GM21737 (cell line): ENCODE measurements at regions not wholly inside any gene's neighbourhood (a gene's known extent, or its start where the extent isn't known, plus 50 kb on each side); places are given as distances from the start of the nearest gene placed in this dataset.

ENCODE experiments used
- ATAC-seq: cut with Tn5 transposase; IDR thresholded peaks from one replicate; pipeline ENCODE4 v1.9.1; 2021; ENCODE audit warnings: mild to moderate bottlenecking, moderate library complexity; ENCODE audit not compliant: unreplicated experiment

GRCh38 chr2:160868891-160869290 is 291.3 kb upstream of the TANK start:
- ATAC-seq, result no peak

- no peak for ATAC-seq
Measured at GRCh38 chr2:160869411-160869810, 290.8 kb upstream of the TANK start.

DNA sequence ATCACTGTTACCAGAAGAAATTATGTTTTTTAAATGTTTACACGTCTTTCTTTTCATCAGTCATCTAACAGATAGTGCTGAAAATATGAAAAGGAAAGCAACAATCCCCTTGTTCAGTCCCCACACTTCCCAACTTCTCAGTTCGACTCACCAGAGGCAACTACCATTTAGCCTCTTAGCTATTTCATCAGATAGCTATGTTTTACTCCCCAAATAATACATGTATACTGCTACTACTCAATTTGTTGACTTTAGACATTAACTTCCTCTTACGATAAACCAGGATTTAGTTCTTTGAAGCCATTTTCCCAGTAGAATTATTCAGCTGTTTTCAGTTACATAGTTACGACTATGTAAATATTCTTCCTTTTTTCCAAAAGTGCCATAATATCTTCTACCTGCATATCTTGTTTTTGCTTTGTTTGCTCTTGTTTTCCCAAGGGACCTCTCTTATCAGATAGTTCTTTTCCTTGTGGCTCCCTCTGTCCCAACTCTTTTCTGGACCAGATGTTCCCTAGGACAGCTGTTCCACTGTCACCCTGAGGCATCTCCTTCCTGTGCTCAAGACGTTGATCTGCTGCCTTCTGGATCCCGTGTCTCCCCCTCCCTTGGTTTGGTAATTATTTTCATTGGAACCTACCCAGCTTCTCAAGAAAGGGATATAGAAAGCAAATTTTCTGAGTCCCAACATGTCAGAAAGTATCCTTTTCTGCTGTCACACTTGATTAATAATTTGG is 289.3 kb upstream of the TANK start:
- ATAC-seq, result no peak

DNA sequence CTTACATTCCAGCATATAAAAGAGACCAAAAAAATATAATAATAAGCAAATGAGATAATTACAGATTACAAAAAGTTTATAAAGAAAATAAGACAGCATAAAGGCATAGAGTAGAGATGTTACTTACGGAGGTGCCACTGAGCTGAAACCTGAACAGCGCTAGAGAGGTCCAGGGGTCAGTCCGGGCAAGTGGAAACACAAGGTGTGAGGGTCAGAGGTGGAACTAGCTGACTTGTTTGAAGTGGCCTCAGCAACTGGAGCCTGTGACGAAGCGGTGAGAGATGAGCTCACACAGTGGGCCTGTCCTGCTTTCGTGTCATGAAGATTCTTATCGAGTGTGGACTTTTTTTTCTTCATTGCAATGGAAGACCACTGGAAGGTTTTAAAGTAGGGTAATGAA is 288.3 kb upstream of the TANK start:
- no peak for ATAC-seq

GRCh38 chr2:160876029-160876428 is 284.2 kb upstream of the TANK start:
- ATAC-seq, result no peak

DNA sequence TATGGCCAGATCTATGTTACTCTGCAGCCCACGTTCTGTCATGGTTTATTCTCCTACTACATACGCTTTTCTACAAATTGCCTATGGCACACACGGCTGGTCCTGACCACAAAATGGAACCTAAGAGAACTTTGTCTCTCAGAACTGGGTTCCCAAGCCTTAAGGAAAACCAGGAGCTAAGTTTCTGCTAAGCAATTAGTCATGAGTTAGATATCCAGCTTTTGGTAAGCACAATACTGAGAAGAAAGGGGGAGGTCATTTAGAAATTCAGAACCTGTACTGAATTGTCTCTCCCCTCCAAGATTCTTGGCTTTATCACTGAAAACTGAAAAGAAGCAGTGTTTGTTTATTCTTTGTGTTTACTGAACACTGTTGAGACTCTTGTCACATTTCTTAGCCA is 283.5 kb upstream of the TANK start:
- no peak for ATAC-seq

DNA sequence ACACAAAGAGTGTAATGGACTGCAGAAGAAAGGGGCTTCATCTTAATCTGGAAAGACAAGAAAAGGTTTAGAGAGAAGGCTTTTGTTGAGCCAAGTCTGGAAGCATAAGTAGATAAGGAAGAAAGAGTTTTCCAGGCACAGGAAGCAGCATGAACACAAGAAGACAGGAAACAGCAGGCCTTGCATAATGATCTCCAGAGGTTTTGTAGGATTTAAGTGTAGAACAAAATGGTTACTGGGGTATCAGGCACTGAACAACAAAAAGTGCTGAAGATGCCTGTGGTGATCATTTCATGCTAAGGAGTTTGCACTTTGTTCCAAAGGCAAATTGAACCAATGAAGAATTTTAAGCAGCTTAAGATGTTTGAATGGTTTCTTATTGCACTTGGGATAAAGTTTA is 281.6 kb upstream of the TANK start:
- ATAC-seq, result no peak

GRCh38 chr2:160882906-160883305 is 277.3 kb upstream of the TANK start:
- no peak for ATAC-seq

GRCh38 chr2:160884056-160884455 is 276.2 kb upstream of the TANK start:
- ATAC-seq, result no peak

DNA sequence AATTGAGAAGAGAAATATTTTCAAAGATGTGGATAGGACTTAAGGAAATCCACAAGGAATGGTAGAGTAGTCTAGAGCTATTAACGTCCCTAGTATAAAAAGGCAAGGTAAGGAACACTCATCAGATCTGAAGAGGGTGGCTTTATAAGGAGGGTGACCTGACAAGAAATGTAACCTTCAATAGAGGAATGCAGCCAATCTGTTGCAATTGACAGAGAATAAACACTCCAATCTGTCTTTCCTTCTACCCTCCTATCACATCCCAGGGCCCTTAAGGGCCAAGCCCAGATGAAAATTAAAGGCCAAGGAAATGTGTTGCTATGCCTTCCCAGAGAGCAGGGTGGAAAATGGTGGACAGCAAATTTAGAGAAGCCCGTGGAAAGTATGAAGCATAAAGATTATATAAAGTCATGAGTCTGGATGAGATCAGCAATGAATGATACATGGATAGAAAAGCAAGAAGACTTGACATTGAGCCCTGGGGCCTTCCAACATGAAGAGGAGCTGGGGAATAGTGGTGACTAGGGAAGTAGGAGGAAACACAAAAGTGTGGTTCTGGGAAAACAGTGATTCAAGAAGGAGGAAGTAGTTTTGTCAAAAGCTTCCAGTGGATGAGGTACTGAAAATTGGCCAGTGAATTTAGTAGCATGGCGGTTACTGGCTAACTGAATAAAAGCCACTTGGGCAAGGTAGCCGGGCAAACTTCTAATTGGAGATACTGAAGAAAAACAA is 270.6 kb upstream of the TANK start:
- no peak for ATAC-seq

GRCh38 chr2:160890667-160891352 is 269.4 kb upstream of the TANK start:
- no peak for ATAC-seq

GRCh38 chr2:160891353-160891740 is 268.9 kb upstream of the TANK start:
- ATAC-seq, result no peak

- ATAC-seq, result no peak
Measured at GRCh38 chr2:160892204-160892603, 268.0 kb upstream of the TANK start.

DNA sequence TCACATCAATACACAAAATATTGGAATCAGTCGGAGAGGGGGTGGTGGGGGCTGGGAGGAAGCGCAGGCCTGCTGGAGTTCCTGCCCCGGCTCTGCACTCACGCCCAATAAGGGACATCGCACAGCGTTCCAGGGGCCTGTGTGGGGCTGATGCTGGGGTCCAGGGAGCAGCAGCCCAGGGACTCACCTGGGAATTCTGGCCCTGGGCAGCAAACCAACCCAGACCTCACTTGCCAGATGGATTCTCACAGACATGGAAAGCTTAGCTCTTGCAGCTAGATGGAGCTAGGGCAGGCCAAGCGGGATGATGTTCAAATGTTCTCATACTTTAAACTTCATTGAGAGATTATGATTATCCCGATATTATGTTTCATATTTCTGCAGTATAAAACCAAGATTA is 266.6 kb upstream of the TANK start:
- no peak for ATAC-seq

- ATAC-seq, result no peak
Measured at GRCh38 chr2:160898581-160899307, 261.5 kb upstream of the TANK start.

DNA sequence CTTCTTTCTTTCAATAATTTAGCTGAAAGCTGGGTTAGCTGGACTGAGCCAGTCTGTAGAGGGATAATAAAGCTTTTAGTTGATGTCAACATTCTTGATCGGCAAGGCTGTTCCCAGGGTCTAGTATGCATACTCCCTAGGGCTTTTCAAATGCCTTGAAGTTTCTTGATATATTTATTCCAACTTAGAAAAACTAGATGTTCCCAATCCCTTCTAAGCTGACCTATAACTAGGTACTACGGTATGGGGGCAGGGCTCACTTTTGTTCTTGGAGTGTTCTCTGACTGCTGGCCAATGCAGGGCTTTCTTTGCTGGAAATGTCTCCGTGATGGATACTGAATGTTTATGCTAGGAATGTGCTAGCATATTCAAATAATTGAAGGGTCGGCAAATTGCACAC is 258.6 kb upstream of the TANK start:
- no peak for ATAC-seq

DNA sequence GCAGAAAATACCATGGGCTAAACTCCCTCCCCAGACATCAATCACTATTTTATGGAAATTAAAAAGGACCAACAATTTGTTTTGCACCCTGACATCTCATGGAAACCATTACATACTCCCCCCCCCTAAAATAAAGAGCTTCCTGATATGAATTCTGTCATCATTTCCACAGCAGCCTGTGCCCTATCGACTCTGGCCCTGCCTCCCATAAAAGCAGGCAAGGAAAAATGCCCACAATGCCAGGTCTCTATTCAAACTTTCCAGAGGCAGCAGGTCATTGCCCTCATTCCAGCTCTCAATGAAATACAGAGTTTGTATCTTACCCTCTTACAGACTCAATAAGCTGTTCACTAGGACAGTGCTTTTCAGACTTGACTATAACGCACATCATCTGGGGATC is 254.4 kb upstream of the TANK start:
- ATAC-seq, result no peak

DNA sequence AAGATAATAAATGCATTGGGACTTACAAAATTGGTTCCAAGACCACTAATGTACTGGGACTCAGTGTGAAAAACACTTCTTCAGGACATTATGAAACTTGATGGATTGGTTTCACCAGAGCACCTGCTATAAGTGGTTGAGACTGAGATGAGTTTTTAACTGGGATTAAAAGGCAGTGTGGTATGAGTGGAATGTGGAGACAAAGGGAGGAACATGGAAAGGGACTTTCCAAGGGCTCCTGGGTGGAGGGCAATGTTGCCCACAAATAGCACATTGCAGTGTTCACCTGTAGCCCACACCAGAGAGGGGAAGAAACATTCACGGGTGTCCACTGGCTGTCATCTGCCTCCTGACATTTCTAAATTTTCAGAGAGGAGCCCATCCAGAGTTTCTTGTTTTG is 253.3 kb upstream of the TANK start:
- no peak for ATAC-seq

- ATAC-seq, result no peak
Measured at GRCh38 chr2:160907738-160908137, 252.5 kb upstream of the TANK start.

DNA sequence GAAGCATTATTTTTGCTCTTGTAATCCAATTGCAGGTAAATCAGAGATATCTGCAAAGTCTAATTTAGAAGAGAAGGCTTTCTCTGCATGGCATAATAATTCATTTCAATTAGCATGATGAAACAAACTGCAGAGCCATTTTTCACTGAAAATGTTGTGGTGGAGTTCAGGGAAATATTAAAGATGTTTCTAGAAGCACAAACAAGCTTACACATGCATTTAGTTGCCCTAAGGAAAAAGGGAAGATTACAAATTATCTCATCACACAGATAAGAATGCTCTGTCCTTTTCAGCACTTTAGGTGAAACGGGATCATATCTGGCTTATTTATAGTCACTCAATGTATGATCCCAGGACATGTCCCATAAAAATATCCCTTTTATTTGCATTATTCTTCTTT is 252.1 kb upstream of the TANK start:
- no peak for ATAC-seq

- ATAC-seq, result no peak
Measured at GRCh38 chr2:160909781-160910242, 250.4 kb upstream of the TANK start.
